Activated T-cell treated with anti-CD3 and anti-CD28 coated beads, Interleukin-2, amount 50 U/mL, for 1 hour (primary cell): ENCODE measurements at regions not wholly inside any gene's neighbourhood (a gene's known extent, or its start where the extent isn't known, plus 50 kb on each side); places are given as distances from the start of the nearest gene placed in this dataset.
"Not testable (repeated sequence)": the region's sequence is repeated elsewhere in the genome, so short reads cannot be mapped to it uniquely, and the experiment has no call there.

Experiments
- DNase-seq: peaks from one replicate; pipeline ENCODE4 v3.0.0-alpha.2; 2020

- DNase-seq = no peak
Observed at GRCh38 chr9:7615344-7615743, 184.2 kb downstream of the DMAC1 start.

DNA sequence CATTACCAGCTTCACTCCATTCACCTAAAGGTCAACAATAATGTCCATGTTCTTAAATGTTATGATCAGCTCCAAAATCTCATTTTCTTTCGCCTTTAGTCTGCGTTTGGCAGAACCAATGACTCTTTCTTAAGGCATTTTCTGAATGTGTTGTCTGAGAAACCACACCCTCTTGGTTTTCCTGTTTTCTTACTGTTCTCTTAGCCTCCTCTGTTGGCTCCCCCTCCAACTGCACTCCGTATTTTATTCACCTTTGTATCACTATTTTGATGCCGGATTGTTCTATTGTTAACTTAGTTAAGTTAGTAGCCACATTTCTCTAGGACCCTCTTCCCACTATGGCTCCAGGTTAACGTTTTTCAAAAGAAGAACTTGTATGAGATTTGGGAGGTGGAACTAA is 185.6 kb downstream of the DMAC1 start:
- no peak for DNase-seq

DNA sequence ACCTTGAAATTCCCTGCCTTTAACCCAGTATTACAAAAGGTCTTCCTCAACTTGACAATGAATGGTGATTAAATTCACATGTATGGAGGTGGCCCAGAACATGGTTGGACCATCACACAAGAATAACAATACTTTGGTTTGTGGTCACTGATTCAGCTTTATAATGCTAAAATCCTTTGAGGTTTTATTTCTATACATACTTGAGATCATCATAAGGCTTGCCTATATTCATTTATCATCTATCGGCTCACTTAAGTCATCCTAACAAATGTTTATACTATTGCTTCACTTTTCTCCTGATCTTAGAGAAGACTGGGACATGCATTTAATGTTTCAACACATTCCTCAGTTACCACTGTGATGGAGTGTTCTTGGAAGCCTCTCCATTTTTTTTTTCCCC is 191.3 kb downstream of the DMAC1 start:
- DNase-seq = no peak

- no peak for DNase-seq
Observed at GRCh38 chr9:7607421-7607820, 192.2 kb downstream of the DMAC1 start.

GRCh38 chr9:7606591-7606990 is 193.0 kb downstream of the DMAC1 start:
- no peak for DNase-seq

DNA sequence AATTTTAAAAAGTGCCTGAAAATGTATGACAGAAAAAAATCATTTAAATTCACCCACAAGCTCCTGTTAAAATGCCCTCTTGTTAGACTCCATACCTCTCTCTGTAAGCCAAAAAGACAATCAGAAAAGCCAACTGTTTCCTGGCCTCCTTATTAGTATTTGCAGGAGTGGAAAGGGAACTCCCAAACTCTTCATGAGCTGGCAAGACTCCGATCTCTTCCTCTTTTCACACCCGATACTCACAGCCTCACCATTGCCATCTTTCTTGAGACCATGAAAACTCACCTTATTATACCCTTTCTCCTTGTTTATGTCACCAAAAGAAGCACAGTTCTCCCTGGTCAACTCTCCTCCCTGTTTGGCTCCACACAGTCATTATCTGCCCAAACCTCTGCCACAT is 197.8 kb downstream of the DMAC1 start:
- DNase-seq = no peak

DNA sequence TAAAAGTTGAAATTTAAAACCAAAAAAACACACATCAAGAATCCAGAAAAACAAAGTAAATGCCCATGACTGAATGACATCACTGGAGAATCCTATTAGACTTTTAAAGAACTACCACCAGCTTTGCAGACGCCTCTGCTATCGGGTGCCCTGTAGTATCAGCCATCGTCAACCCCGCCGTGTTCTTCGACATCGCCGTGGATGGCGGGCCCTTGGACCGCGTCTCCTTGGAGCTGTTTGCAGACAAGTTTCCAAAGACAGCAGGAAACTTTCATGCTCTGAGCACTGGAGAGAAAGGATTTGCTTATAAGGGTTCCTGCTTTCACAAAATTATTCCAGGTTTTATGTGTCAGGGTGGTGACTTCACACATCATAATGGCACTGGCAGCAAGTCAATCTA is 201.9 kb downstream of the DMAC1 start:
- DNase-seq = no peak

- no peak for DNase-seq
Observed at GRCh38 chr9:7592321-7593316, 207.0 kb downstream of the DMAC1 start.

DNA sequence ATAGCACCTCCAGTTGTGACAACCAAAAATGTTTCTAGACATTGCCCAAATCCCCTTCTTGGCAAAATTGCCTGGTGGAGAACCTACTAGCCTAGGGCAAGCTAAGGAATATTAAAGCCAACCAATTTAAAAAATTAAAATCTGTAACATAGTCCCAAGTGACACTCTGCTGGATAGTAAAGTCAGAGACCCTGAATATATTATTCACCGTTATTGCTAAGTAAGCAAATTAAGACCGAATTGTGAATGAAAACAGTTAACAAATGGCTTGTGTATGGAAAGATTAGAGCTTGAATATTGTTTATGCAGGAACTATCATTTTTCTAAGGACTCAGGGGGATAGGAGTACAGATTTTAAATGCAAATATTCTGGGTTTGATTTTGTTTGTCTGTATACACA is 208.1 kb downstream of the DMAC1 start:
- DNase-seq = no peak

DNA sequence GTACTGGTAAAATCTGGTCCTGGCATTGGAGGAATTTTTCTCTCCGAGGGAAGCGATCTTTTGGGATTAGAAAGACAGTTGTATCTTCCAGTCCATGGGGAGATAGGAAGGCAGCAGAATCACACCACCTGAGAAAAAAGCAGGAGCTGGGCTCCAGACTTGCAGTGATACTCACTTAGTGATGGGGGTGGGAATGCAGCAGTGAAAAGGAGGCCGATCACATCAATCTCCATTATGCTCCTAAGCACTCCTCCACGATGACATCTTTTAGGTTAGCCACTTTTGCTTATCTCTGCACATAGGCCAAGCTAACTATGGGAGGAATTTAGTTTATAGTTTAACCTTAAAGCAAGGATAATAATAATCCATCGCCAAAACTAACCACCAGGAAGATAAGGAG is 219.0 kb downstream of the DMAC1 start:
- no peak for DNase-seq

DNA sequence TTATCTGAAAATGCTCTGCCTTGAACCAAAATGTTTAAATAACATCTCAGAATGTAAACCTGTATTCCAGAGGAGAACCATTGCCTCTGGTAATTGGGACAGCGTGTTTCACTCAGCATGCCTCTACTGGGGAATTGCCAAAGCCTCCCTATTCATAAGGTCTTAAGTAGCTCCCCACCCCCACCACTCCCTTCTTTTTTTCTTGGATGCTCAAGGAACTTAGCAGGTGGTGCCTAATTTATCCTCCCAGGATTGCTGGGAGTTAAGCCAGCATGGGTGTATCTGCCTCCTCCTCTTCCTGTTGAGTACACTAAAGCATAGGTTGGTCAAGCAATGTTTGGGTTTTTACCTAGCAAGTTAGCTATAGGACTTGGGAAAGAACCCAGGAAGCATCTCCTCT is 220.2 kb downstream of the DMAC1 start:
- no peak for DNase-seq

GRCh38 chr9:7578951-7579350 is 220.6 kb downstream of the DMAC1 start:
- DNase-seq = no peak

- DNase-seq = peak; percentile 30
Observed at GRCh38 chr9:7570107-7570720, 229.4 kb downstream of the DMAC1 start.

- DNase-seq = no peak
Observed at GRCh38 chr9:7567687-7568086, 231.9 kb downstream of the DMAC1 start.

DNA sequence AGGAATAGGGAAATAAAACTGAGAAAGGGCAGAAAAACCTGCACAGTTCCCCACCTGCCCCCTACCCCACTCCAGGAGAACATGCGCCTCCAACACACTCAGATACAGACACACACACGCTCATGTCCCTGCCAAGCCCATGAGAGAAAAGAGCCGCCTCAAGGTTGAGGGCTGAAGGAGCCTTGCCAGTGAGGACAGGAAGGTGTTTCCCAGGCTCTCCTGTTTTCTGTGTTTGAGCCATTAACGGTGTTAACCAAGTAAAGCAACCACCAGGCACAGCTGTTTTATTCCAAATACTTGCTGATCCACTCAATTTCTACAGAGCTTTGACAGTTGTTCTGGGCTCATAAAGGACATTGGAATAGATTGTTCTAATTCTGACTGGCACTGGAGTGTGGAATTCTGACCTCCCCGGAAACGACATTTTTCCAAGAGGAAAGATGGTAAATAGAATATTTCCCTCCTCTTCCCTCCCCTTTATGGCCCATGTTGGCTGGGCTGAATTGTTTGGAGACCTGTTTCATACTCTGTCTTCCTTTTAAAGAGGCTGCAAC is 238.0 kb downstream of the DMAC1 start:
- DNase-seq = no peak

DNA sequence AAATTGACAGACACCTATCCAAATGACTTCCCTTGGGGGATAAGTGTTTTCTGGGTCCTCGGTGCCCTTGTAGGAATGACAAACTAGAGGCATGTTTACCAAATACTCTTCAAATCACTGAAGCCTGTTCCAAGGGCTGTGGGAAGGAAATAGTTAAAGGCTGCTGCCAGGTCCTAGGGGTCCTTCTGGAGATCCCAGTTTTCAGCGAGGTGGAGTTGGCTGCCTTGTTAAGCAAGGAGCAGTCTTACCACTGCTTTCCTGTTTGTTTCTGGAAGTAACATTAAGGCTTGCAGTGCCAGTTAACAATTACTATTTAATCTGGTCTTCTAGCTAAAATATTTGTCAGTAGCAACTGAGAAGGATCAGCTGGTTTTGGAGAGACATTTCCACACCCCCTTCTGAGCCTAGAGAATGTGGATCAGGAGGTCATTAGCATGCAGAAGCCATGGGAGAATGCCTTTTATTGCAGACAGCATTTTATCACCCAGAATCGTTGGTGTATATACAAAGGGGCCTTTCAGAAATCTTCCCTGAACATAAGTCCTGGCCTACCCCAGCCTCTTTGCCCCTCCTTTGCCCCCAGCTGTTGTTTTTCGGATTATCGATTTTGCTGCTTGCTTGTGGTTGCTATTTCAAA is 238.8 kb downstream of the DMAC1 start:
- DNase-seq = no peak

DNA sequence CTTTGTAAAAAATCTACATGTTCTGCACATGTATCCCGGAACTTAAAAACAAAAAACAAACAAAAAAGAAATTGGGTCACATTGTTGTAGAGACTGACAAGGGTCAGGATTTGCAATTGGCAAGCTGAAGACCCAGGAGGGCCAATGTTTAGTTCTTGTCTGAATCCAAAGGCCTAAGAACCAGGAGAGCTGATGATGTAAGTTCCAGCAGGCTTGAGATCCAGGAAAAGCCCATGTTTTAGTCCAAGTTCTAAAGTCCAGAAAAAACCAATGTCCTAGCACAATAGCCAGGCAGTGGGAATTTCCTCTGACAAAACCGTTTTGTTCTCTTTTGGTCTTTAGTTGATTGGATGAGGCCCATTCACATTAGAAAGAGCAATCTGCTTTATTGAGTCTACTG is 244.9 kb downstream of the DMAC1 start:
- no peak for DNase-seq

DNA sequence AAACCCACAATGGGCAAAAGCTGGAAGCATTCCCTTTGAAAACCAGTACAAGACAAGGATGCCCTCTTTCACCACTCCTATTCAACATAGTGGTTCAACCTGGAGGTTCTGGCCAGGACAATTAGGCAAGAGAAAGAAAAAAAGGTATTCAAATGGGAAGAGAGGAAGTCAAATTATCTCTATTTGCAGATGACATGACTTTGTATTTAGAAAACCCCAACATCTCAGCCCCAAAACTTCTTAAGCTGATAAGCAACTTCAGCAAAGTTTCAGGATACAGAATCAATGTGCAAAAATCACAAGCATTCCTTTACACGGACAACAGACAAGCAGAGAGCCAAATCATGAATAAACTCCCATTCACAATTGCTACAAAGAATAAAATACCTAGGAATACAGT is 246.9 kb downstream of the DMAC1 start:
- DNase-seq = not testable (repeated sequence)

- DNase-seq = no peak
Observed at GRCh38 chr9:7549249-7549648, 250.3 kb downstream of the DMAC1 start.

GRCh38 chr9:7546261-7546660 is 253.3 kb downstream of the DMAC1 start:
- DNase-seq = no peak

GRCh38 chr9:7545371-7546165 is 254.0 kb downstream of the DMAC1 start:
- no peak for DNase-seq

DNA sequence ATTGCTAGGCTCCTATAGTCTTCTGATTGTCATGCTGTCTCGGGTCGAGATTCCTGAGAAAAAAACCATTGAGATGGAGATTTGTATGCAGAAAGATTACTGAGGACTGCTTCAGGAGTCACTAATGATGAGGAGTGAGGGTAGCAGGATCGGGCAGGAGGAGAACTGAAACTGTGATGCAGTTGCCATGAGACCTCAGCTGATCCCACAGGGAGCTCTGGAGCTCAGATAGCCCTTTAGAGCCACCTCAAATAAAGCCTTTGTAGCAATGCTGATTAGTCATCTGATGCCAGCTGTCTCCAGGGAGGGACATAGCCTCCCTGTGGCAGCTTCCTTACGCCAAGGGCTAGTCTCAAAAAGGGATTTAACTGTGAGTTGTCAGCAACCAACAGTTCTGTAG is 256.9 kb downstream of the DMAC1 start:
- DNase-seq = no peak

DNA sequence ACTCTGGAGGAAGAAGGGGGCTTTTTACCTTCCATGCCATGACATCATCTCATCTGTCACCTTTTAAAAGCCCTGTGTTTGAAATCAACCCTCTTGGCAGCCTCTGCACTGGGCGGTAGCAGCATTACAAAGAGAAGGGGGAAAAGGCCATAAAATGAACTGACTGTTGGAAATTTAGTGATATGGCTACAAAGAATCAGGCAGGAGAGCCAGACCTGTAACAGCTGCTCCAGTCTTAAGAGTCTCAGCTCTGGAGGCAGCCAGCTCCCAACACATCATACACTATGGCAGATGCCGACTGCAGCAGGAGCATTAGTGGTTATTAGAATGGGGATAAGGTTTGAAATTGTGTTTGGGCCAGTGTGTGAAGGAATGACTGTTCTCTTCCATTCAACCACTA is 257.5 kb downstream of the DMAC1 start:
- no peak for DNase-seq
